GM13976 (cell line): ENCODE measurements at regions not wholly inside any gene's neighbourhood (a gene's known extent, or its start where the extent isn't known, plus 50 kb on each side); places are given as distances from the start of the nearest gene placed in this dataset.

Experiments
- DNase-seq: peaks from one replicate; pipeline ENCODE4 v3.0.0; 2012; ENCODE audit warnings: low spot score
- CTCF ChIP-seq: IDR thresholded peaks from 2 replicates; pipeline ENCODE4 v1.5.1; 2012; ENCODE audit warnings: borderline replicate concordance, mild to moderate bottlenecking; ENCODE audit not compliant: insufficient read depth; ENCODE audit errors: extremely low read depth, missing control alignments, control extremely low read depth
- in situ Hi-C: fragments of 300-500 bp; cut with MboI; formaldehyde crosslinking; loops from one replicate; pipeline ENCODE4 v1.12.0; 2022; ENCODE audit warnings: low sequenced_read_pairs, mixed read lengths, inconsistent platforms; ENCODE audit not compliant: unreplicated experiment

- no peak for DNase-seq
- TF ChIP-seq CTCF = no peak
- in situ Hi-C loops = no loop called here
Measured at GRCh38 chr3:104578558-104578957, 788.2 kb upstream of the ALCAM start.

GRCh38 chr3:104582092-104582491 is 784.6 kb upstream of the ALCAM start:
- in situ Hi-C loops = no loop called here
- no peak for TF ChIP-seq CTCF
- no peak for DNase-seq

- no peak for TF ChIP-seq CTCF
- no peak for DNase-seq
- in situ Hi-C loops = no loop called here
Measured at GRCh38 chr3:104584682-104585081, 782.0 kb upstream of the ALCAM start.

GRCh38 chr3:104586344-104586743 is 780.4 kb upstream of the ALCAM start:
- in situ Hi-C loops = no loop called here
- TF ChIP-seq CTCF = no peak
- DNase-seq = no peak

GRCh38 chr3:104588442-104588841 is 778.3 kb upstream of the ALCAM start:
- TF ChIP-seq CTCF = no peak
- no peak for DNase-seq
- in situ Hi-C loops = no loop called here

- no peak for DNase-seq
- in situ Hi-C loops = no loop called here
- TF ChIP-seq CTCF = no peak
Measured at GRCh38 chr3:104591776-104592175, 774.9 kb upstream of the ALCAM start.

- in situ Hi-C loops = no loop called here
- no peak for DNase-seq
- no peak for TF ChIP-seq CTCF
Measured at GRCh38 chr3:104594491-104594890, 772.2 kb upstream of the ALCAM start.
